Motor neuron (in vitro differentiated cells): ENCODE measurements at regions not wholly inside any gene's neighbourhood (a gene's known extent, or its start where the extent isn't known, plus 50 kb on each side); places are given as distances from the start of the nearest gene placed in this dataset.

Experiments used
- ATAC-seq, 8 experiments: fragments of 200-7000 bp; cut with Tn5 transposase; replicated peaks in 6 of 8; 2 replicates each; pipeline ENCODE4 v1.8.0; 2021; ENCODE audit warnings: mild to moderate bottlenecking in 8 of 8, moderate library complexity in 8 of 8
- H3K27ac ChIP-seq, 2 donors: fragments of 250-450 bp; sonication (Bioruptor Pico); 2 replicates each; pipeline ENCODE4 v1.9.0; 2021; ENCODE audit warnings: antibody characterized with exemption in 2 of 2, mild to moderate bottlenecking in 2 of 2, moderate library complexity in 1 of 2
- H3K4me1 ChIP-seq, 2 donors: fragments of 250-450 bp; sonication (Bioruptor Pico); replicated peaks in 1 of 2; 2 replicates each; pipeline ENCODE4 v1.6.1; 2021; ENCODE audit warnings: antibody characterized with exemption in 2 of 2, mild to moderate bottlenecking in 2 of 2, moderate library complexity in 1 of 2
- H3K4me3 ChIP-seq, 5 donors: fragments of 250-450 bp; sonication (Bioruptor Pico); 2 replicates each; pipeline ENCODE4 v1.9.0; 2021; ENCODE audit warnings: antibody characterized with exemption in 5 of 5, mild to moderate bottlenecking in 5 of 5, moderate library complexity in 4 of 5
- WGBS, 10 experiments: fragments of 450-650 bp; shearing (Covaris generic); methylation state at CpG; one replicate each; pipeline ENCODE4 v1.0.0; 2022; 5-methylcytosine and 5-hydroxymethylcytosine counted together
- in situ Hi-C, 9 experiments: fragments of 400-800 bp; cut with MboI; loops; one replicate each; pipeline ENCODE4 v1.15.0; 2021; ENCODE audit warnings: low sequenced_read_pairs in 9 of 9, low pct_unique_long_range_greater_than_20kb in 2 of 9; ENCODE audit not compliant: unreplicated experiment in 9 of 9

GRCh38 chr10:6347391-6347951, 144.7 kb downstream of the PFKFB3 start:
- ATAC-seq: no peak
- WGBS, 10 experiments: 45 to 100% (median 73%) methylated on average over 2 to 11 of the region's 13 CpGs; no CpG with 5 or more reads in 2 of the 10 experiments
- Histone ChIP-seq H3K4me3 (no peak overlapping the region), H3K4me1 (no peaks in the 10 kb centered on the region), H3K27ac (no peak overlapping the region)
- in situ Hi-C loops: no loop called here

- ATAC-seq: no peak
- 39 to 82% (median 73%) methylated on average over 2 to 12 of the region's 16 CpGs for WGBS, 10 experiments
- in situ Hi-C loops: no loop called here
- no peak overlapping the region for H3K4me3 ChIP-seq
- no peaks in the 10 kb centered on the region for H3K4me1 ChIP-seq
- no peak overlapping the region for H3K27ac ChIP-seq
Observed at GRCh38 chr10:6348096-6348874, 145.6 kb downstream of the PFKFB3 start.

- Histone ChIP-seq H3K4me1 (no peaks in the 10 kb centered on the region), H3K4me3 (no peak overlapping the region), H3K27ac (no peak overlapping the region)
- in situ Hi-C loops: no loop called here
- no peak for ATAC-seq
- WGBS, 10 experiments: 84 to 100% (median 100%) methylated on average over 1 to 7 of the region's 8 CpGs; no CpG with 5 or more reads in 2 of the 10 experiments
Observed at GRCh38 chr10:6349846-6350535, 147.3 kb downstream of the PFKFB3 start.

GRCh38 chr10:6350609-6351008, 147.9 kb downstream of the PFKFB3 start:
- Histone ChIP-seq H3K4me3 (no peak overlapping the region), H3K4me1 (no peaks in the 10 kb centered on the region), H3K27ac (no peak overlapping the region)
- WGBS, 10 experiments: 81 to 100% (median 95%) methylated on average over 1 to 3 of the region's 3 CpGs
- in situ Hi-C loops: no loop called here
- no peak for ATAC-seq

- no peak overlapping the region for H3K4me3 ChIP-seq
- H3K27ac ChIP-seq: no peak overlapping the region
- ATAC-seq: no peak
- no peaks in the 10 kb centered on the region for H3K4me1 ChIP-seq
- in situ Hi-C loops: no loop called here
- WGBS, 10 experiments: 30 to 100% (median 83%) methylated on average over 1 to 2 of the region's 2 CpGs; no CpG with 5 or more reads in 2 of the 10 experiments
Observed at GRCh38 chr10:6351495-6351894, 148.8 kb downstream of the PFKFB3 start.

GRCh38 chr10:6353526-6353925, 150.8 kb downstream of the PFKFB3 start:
- no peak overlapping the region for H3K27ac ChIP-seq
- H3K4me3 ChIP-seq: no peak overlapping the region
- no peaks in the 10 kb centered on the region for H3K4me1 ChIP-seq
- in situ Hi-C loops: no loop called here
- no peak for ATAC-seq
- WGBS, 10 experiments: 60 to 100% (median 88%) methylated on average over 1 of the region's 1 CpG; no CpG with 5 or more reads in 3 of the 10 experiments

- Histone ChIP-seq H3K4me3 (no peak overlapping the region), H3K27ac (no peak overlapping the region), H3K4me1 (no peaks in the 10 kb centered on the region)
- WGBS, 10 experiments: 0 to 95% (median 81%) methylated on average over 1 to 5 of the region's 5 CpGs; no CpG with 5 or more reads in 1 of the 10 experiments
- ATAC-seq: peak in 3 of 8 experiments; percentile 77 to 84 (median 79)
- in situ Hi-C loops: no loop called here
Observed at GRCh38 chr10:6354168-6354772, 151.5 kb downstream of the PFKFB3 start.

GRCh38 chr10:6356280-6356793, 153.6 kb downstream of the PFKFB3 start:
- 5 to 100% (median 66%) methylated on average over 1 of the region's 1 CpG for WGBS, 10 experiments
- H3K4me1 ChIP-seq: no peaks in the 10 kb centered on the region
- no peak overlapping the region for H3K4me3 ChIP-seq
- H3K27ac ChIP-seq: no peak overlapping the region
- in situ Hi-C loops: no loop called here
- no peak for ATAC-seq

GRCh38 chr10:6361869-6362268, 159.1 kb downstream of the PFKFB3 start:
- no peak for ATAC-seq
- no peak overlapping the region for H3K27ac ChIP-seq
- no peaks in the 10 kb centered on the region for H3K4me1 ChIP-seq
- H3K4me3 ChIP-seq: no peak overlapping the region
- WGBS, 10 experiments: 13 to 92% (median 79%) methylated on average over 1 to 3 of the region's 3 CpGs
- in situ Hi-C loops: no loop called here

GRCh38 chr10:6362879-6363278, 160.1 kb downstream of the PFKFB3 start:
- H3K4me3 ChIP-seq: no peak overlapping the region
- H3K4me1 ChIP-seq: no peaks in the 10 kb centered on the region
- no peak overlapping the region for H3K27ac ChIP-seq
- in situ Hi-C loops: no loop called here
- ATAC-seq: no peak

GRCh38 chr10:6363511-6363910, 160.8 kb downstream of the PFKFB3 start:
- Histone ChIP-seq H3K27ac (no peak overlapping the region), H3K4me3 (no peak overlapping the region), H3K4me1 (no peaks in the 10 kb centered on the region)
- ATAC-seq: no peak
- WGBS, 10 experiments: 0 to 25% (median 0%) methylated on average over 1 of the region's 1 CpG; no CpG with 5 or more reads in 6 of the 10 experiments
- in situ Hi-C loops: no loop called here

GRCh38 chr10:6364283-6364682, 161.6 kb downstream of the PFKFB3 start:
- in situ Hi-C loops: no loop called here
- Histone ChIP-seq H3K4me3 (no peak overlapping the region), H3K27ac (no peak overlapping the region), H3K4me1 (no peaks in the 10 kb centered on the region)
- ATAC-seq: no peak
- WGBS, 10 experiments: 24 to 97% (median 61%) methylated on average over 1 to 2 of the region's 2 CpGs; no CpG with 5 or more reads in 4 of the 10 experiments

- Histone ChIP-seq H3K27ac (no peak overlapping the region), H3K4me1 (no peaks in the 10 kb centered on the region), H3K4me3 (no peak overlapping the region)
- peak in 1 of 8 experiments; percentile 61 for ATAC-seq
- WGBS, 10 experiments: 16 to 86% (median 43%) methylated on average over 1 to 2 of the region's 3 CpGs; no CpG with 5 or more reads in 4 of the 10 experiments
- in situ Hi-C loops: no loop called here
Observed at GRCh38 chr10:6364893-6365292, 162.2 kb downstream of the PFKFB3 start.
